COR-L47 (cell line): ENCODE measurements at regions not wholly inside any gene's neighbourhood (a gene's known extent, or its start where the extent isn't known, plus 50 kb on each side); places are given as distances from the start of the nearest gene placed in this dataset.

ENCODE experiments used
- DNase-seq: peaks from one replicate; lab custom pipeline; 2025; lab: John Stamatoyannopoulos, UW

GRCh38 chr2:60159519-60159918 is 393.9 kb downstream of the BCL11A start:
- no peak for DNase-seq

- no peak for DNase-seq
Measured at GRCh38 chr2:60158262-60158661, 395.2 kb downstream of the BCL11A start.

- DNase-seq, result no peak
Measured at GRCh38 chr2:60157283-60157682, 396.2 kb downstream of the BCL11A start.

- DNase-seq, result no peak
Measured at GRCh38 chr2:60154142-60154541, 399.3 kb downstream of the BCL11A start.

- no peak for DNase-seq
Measured at GRCh38 chr2:60152226-60152833, 401.1 kb downstream of the BCL11A start.

GRCh38 chr2:60149176-60149575 is 404.3 kb downstream of the BCL11A start:
- DNase-seq, result no peak

- no peak for DNase-seq
Measured at GRCh38 chr2:60148716-60149115, 404.7 kb downstream of the BCL11A start.

- DNase-seq, result no peak
Measured at GRCh38 chr2:60140185-60140584, 413.3 kb downstream of the BCL11A start.

- no peak for DNase-seq
Measured at GRCh38 chr2:60136913-60137312, 416.5 kb downstream of the BCL11A start.

GRCh38 chr2:60127191-60127590 is 426.3 kb downstream of the BCL11A start:
- no peak for DNase-seq

GRCh38 chr2:60125611-60126426 is 427.6 kb downstream of the BCL11A start:
- no peak for DNase-seq

GRCh38 chr2:60119778-60120177 is 433.7 kb downstream of the BCL11A start:
- no peak for DNase-seq

GRCh38 chr2:60118917-60119316 is 434.5 kb downstream of the BCL11A start:
- no peak for DNase-seq

GRCh38 chr2:60118061-60118460 is 435.4 kb downstream of the BCL11A start:
- no peak for DNase-seq

- no peak for DNase-seq
Measured at GRCh38 chr2:60116161-60116875, 437.1 kb downstream of the BCL11A start.

- no peak for DNase-seq
Measured at GRCh38 chr2:60109744-60110143, 443.7 kb downstream of the BCL11A start.

GRCh38 chr2:60106836-60107529 is 446.5 kb downstream of the BCL11A start:
- DNase-seq, result no peak

- peak; percentile 4 for DNase-seq
Measured at GRCh38 chr2:60105906-60106305, 447.5 kb downstream of the BCL11A start.

- no peak for DNase-seq
Measured at GRCh38 chr2:60104514-60105505, 448.6 kb downstream of the BCL11A start.

- DNase-seq, result no peak
Measured at GRCh38 chr2:60100034-60100433, 453.4 kb downstream of the BCL11A start.

- no peak for DNase-seq
Measured at GRCh38 chr2:60098996-60099395, 454.5 kb downstream of the BCL11A start.
